ENCODE measurements at regions not wholly inside any gene's neighbourhood (a gene's known extent, or its start where the extent isn't known, plus 50 kb on each side); places are given as distances from the start of the nearest gene placed in this dataset.
A peak's percentile ranks its signal among the peaks of the same experiment; 100 is the strongest.

DNA sequence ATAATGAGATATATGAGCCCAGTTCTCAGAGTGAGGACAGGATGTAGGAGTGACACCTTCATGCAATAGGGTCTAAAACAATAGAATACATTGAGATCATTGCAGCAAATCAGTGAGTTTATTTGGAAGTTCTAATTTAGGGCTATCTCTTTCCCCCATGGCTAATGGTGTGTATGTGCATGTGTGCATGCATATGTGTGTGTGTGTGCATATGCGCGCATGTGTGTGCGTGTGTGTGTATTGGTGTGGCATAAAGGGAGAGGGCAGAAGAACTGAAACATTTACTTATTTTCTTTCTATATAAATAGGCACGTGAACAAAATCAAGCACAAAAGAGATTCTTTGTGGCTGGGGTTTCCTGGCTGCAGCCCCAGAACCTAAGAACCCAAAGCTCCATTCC, 115.7 kb upstream of the VEPH1 start:
- DNase-seq, result no peak

DNA sequence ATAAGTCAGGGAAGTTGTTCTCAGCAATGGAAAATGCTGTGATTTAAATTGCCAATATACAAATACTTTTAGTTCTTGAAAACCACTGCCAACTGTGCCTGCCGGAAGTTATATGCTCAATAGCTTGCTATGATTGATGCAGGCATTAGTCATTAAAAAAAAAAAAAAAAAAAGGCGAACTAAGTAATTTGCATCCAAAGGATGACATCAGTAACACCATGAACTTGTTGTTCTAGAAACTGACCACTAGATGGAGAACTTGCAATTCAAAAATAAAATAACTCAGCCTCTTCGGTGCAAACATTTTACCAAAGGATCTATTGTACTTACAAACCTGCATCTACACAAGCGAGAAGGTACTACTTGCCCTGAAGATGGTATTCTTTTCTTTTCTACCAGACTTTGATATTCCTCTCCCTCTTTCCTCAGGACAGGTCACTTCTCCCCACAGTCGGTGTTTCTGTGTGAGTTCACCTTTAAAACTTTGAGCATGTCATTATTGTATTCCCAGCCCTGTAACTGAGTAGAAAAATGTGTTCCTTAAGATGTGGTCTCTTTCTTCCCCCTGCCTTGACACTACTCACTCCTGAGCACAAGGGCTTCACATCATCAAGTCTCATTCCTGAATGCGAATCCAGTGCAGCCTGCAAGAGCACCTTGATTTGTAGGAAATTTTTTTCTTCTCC, 115.0 kb upstream of the VEPH1 start:
- peak; percentile 30 to 83 (median 60) for DNase-seq

DNA sequence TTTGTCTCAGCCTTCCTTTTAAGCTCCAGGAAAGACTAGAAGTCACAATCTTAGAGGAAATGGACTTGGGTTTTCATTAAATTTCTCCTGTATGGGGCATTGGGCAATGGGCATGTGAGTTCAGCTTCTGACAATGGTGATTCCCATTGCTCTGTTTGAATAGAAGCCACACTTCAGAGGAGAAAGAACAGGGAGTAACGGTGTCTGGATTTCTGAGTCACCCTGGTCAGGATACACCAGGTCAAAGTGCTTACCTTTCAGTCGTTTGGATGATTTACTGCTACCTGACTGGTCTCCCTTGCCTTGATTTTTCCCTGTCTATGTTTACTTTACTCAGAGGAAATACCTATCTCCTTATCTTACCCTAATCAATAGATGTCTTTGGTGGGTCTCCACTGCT, 111.7 kb upstream of the VEPH1 start:
- no peak for DNase-seq

DNA sequence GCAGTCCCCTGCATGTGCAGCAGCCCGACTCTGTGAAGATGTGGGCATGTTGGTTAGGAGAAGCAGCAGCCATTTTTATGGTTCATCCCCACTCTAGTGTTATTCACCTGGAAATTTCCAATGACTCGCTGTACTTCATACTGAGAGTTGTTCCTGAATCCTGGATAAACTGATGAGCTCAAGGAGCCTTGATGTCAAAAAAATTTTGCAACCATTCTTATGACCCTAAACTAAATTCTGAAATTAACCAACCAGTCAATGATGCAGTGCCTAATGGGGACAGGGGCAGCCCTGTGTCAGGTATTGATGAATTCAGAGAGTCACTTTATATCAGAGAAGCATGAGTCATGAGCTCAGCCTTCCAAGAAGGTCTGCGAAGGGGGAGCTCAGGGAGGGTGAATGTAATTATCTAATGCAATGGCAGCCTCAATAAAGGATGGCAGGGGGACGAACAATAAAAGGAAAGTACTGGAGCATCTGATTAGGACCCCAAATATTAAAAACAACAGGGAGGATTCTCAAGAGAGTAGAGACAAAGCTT, 108.4 kb upstream of the VEPH1 start:
- DNase-seq, result no peak

DNA sequence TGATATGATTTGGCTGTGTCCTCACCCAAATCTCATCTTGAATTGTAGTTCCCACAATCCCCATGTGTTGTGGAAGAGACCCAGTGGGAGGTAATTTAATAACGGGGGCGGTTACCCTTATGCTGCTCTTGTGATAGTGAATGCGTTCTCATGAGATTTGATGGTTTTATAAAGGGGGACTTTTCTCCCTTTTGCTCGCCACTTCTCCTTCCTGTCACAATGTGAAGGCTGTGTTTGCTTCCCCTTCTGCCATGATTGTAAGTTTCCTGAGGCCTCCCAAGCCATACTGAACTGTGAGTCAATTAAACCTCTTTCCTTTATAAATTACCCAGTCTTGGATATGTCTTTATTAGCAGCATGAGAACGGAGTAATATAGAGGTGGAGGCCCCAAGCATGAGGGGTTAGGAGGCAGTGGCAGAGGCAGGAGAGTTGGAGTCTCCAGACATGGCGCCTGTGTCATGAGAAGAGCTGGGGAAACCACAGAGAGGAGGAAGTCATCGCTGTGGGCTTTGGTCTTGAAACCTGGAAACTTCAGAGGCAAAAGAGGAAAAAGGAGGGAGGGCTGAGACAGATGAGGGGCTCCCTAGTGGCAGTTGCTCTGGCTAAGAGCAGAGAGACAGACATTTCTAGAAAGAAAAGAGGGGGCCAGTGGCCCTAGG, 107.8 kb upstream of the VEPH1 start:
- DNase-seq, result peak in 3 of 4 experiments; percentile 20 to 28 (median 26)

DNA sequence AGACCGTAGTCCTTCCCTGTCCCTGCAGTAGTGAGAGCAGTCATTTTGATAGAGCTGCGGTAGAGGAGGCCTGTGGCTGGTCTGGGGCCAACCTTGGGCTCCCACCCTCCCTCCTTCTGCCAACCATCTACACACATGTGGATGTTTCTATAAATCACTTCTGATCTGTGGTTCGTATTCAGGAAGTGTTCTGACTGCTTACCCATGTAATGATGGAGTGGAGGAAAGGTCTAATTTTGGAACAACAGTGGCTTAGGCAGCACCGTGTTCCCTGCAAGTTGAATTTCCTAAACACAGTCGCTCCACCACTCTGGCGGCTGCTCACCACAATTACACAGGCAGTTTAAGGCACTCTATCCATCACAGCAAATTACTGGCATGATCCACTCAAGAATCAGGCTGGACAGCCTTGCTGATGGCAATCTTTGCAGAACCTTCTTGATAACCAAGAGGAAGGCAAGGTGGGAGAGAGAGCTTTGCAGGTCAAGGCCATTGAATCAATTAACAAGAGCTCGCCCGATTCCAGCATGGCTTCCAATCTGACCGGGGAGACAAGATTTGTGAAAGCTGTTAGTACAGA, 104.7 kb upstream of the VEPH1 start:
- no peak for DNase-seq

DNA sequence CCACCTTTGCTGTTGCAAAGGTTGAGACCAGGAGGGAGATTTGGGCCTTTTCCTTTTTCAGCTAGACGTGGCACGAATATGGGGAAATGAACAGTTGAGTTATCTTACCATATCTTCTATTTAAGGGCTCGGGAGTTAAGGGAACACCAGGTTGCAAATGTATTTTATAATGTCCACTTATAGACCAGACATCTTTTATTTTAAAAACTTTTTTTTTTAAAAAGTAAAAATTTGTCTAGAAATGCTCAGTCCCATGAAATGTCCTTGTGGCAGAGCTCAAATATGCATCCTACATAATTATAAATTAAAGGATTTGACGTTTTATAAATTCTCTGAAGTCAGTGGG, 103.6 kb upstream of the VEPH1 start:
- no peak for DNase-seq

DNA sequence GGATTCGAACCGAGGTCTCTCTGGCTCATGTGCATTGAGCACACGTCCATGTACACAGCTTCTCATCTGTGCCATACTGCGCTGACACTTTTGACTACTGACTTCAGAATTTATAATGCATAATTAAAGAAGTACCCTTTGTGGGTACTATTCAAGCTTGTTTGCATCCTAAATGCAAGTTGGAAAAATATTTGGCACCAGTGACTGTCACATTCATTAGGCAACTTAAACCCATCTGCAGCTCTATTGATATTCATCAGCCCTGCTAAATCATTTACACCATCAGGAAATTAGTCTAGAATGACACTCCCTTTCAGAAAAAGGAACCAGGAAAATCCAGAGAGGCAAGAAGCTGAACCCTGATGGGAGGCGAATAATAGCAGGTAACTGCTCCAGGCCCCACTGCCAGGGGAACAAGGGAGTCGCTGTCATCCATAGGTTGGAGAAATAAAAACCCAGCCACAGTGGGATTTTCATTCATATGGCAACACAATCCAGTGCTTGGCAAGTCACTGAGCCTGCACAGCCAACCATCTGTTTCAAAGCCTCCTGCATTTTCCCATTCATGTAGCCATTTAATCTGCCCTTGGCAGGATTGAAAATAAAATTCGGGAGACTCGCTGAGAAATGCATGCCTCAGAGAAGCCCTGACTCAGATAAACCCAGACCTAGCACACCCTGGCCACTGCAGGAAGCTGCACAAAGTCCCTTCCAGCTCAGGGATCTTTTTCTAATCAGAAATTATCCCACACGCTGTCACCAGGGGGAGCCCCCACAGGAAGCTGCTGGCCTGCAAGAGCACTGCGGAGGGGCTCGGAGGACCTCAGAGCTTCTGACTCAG, 103.0 kb upstream of the VEPH1 start:
- DNase-seq, result peak; percentile 50 to 72 (median 62)

DNA sequence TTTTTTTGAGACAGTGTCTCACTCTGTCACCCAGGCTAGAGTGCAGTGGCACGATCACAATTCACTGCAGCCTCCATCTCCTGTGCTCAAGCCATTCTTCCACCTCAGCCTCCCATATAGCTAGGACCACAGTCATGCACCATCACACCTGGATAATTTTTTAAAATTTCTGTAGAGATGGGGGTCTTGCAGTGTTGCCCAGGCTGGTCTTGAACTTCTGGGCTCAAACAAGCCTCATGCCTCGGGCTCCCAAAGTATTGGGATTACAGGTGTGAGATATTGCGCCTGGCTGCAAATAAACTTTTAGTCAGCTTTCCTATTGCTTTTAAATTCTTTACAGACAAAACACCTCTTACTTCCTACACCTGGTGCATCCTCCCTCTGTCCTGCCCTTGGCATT, 102.1 kb upstream of the VEPH1 start:
- DNase-seq, result no peak

DNA sequence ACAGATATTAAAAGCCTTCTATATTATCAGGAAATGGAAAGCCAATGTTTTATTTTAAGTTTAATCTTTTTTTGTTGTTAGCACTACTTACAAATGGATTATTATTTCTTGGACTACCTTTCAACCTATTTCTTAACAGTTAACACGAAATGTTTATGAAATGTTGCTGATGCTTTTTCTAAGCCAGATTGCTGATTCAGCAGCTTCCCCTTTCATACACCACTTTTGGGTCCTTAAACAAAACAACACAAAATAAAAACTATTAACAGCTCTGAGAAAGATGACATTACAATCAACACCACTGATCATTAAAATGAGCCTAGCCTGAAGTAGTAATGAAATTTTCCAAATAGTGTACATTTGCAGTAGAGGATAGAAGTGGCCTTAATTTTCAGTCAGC, 99.2 kb upstream of the VEPH1 start:
- peak in 1 of 4 experiments; percentile 7 for DNase-seq

DNA sequence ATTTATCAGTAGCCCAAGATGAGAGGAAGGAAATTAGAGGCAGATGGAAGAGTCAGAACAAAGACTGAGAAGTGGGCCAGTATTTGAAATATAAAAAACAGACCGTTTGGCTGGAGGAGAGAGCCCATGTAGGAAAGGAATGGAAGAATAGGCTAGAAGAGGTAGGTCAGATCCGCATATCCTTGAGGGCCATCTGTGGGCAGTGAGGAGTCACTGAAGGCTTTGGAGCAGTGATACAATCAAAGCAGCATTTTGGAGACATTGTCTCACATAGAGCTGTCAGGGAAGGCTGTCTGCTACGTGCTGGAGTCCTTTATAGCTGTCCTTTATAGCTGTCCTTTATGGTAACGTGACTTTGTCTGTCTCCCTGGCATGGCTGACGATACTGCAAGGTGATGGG, 92.0 kb upstream of the VEPH1 start:
- DNase-seq, result no peak

DNA sequence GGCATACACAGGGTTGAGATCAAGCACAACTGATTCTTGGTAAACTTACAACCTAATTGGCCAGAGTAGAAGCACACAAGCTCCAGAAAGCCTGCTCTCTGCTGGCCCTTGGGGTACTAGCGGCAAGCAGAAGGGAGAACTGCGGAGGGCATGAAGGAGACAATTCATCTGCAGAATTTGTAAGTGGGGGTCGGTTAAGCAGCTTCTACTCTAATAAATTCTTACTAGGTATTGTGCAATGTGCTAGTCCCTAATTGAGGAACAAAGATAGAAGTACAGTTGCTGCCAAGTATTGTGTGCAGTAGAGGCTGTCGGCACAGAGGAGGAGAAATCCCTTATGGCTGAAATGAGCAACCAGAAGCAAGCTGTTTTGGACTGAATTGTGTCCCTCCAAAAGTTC, 91.2 kb upstream of the VEPH1 start:
- DNase-seq, result peak in 3 of 4 experiments; percentile 4 to 31 (median 5)

DNA sequence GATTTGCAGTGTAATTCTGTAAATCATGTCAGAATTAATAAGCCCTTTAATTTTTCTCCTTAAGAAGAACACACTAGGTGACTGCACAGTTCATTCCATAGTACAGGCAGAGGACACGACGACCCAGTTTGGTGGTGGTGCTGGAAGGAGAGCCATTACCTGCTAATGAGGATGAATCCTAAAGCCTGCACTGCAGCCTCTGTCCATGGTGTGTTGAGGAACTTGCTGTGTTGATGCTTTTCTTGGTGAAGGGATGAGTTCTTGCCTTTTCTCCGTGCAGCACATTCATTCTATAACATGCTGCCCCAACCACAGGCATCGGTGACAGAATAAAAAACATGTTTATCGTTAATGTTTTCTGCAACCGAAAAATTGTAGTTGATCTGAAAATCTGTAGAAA, 89.6 kb upstream of the VEPH1 start:
- DNase-seq, result no peak

DNA sequence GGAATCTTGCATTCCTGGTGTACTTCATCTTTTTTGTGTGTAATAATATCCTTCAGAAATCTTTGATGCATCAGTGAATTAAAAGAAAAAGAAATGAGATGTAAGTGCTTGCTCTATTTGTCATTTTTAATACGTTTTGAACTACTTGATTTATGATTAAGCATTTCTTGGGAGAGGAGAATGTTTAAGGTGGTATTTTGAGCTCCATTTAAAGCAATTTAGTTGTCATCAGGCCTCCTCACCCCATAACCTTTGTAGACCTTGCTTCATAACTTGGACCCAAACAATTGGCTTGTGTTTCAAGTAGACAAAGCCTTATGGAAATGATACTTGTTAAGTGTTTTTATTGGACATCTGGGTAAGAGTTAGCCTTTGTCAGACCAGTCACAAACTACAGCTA, 87.1 kb upstream of the VEPH1 start:
- DNase-seq, result no peak

DNA sequence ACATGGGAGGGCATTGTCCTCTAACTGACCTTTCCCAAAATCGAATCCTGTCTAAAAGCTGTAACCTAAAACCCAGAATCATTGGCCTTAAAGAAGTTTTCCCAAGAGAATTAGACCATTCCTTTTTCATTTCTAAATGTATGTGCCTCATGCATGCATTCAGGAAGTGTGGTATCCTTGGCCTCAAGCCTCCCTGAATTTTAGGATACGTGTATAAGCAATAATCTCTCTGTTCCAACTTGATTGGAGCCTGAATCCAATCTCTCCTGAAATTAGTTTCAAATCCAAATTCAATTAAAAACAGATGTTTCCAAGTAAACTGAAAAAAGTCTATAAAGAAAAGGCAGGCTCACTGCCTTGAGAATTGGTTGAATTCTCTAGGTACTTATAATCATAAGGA, 86.0 kb upstream of the VEPH1 start:
- DNase-seq, result no peak

DNA sequence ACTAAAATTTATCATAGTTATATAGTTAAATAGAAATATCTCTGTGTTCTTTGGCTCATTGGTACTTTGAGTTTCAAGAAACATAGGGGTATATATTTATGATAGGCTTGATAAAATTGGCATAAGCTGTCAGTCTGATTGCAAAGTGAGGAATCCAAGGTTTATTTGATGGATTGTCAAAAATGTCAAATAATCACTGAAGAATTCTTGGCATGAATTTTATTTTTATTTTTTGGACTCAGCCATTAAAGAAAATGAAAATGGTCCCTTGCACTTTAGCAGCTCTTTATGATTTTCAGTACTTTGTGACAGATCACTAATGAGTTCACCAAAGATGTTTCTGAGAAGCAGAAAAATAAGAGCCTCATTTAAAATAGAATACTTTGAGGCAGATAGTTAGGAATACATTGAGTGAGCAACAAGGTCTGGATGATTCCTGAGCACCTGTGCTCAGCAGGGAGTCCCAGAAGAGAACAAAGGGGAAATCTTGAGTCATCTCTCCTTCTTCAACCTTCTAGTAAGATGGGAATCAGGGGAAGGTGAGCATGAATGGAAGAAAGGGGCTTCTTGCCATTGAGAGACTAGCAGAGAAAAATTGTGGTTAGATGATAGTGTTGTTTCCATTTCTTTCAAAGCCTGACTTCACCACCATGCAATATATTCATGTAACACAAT, 85.3 kb upstream of the VEPH1 start:
- DNase-seq, result no peak

DNA sequence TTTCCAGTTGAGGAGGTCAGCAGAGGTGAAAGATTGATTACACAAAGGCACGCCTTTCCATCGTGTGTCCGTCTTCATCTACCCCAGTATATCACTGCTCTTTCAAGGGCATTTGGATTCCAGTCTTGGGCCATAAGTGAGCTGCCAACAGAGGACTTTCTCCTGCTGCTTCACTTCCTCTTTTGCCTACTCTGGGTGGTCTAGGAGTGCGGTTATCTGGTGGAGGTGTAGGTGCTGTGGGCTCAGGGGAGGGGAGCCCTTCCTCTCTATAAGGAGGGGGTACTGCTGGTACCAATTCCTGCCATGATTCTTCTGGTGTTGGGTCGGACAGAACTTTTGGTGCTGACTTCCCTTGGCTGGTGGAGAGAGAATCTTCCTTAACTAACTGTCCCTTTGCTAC, 83.1 kb upstream of the VEPH1 start:
- no peak for DNase-seq

DNA sequence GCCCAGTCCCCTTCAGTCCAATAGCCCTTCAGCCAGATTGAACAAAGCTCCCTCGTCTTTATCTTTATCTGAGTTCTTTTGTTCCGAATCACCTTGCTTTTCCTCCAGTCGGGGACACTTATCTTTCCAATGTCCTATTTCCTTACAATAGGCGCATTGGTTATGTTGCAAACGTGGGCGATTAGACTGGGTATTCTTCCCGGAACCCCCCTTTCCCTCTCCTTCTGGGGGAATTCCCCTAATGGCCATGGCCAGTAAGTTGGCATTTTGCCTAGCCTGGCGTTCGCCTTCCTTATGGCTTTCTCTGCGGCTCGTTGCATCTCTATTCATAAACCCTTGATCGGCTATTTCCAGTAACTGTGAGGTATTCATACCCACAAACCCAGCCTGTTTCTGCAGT, 82.2 kb upstream of the VEPH1 start:
- no peak for DNase-seq

DNA sequence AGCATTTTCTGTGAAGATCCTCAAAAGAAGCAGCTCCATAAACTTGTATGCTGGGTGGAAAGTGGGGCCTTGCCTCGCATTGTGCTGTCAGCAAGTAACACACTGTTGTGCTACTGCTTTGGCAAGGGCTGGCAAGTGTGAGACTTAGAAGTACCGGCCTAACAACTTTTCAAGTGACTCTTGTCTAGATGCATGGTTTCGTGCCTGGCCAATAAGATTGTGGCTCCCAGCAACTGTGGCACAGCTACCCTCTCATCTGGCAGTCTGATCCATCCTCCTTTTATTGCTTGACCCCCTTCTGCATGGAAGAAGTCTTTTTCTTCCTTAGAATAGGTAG, 79.4 kb upstream of the VEPH1 start:
- no peak for DNase-seq

DNA sequence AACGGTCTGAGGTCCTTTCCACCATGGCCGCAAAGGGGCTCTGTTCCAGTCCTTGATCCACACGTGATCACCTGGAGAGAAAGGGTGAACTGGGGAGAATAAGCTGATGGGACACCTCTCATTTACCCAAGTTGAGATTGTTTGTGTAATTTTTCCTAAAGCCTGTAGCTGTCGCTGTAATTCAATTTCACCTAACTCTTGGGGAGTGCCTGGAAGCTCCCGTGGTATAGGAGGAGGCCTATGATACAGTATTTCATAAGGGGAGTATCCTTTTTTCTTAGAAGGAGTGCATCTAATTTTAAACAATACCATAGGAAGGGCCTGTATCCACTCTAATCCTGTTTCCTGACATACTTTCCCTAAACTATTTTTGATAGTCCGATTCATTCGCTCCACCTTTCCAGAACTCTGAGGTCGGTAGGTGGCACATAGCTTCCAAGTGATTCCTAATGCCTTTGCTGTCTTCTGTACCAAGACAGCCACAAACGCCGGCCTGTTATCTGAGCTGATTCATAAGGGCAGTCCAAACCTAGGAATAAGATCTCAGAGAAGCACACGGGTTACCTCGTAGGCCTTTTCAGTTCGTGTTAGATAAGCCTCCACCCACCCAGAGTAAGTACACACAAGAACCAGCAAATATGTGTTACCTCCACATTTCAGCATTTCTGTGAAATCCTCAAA, 78.9 kb upstream of the VEPH1 start:
- peak in 1 of 4 experiments; percentile 18 for DNase-seq

DNA sequence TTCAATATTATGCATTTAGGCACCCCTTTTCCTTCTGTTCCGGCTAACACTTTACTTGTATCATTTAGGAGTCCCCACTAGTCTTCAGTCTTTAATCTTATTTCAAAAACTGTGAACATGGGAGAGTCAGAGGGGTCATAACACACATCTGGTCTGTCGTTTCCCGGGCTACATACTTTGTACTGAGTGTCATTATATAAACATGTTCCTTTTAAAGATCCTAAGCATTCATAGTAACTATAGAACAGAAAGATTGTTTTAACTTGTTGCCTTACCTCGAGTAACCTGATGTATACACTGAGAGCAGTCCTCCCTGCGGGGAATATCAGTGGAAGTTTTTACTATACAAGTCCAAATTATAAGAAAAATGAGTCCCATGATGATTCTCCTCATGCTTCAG, 78.2 kb upstream of the VEPH1 start:
- no peak for DNase-seq

DNA sequence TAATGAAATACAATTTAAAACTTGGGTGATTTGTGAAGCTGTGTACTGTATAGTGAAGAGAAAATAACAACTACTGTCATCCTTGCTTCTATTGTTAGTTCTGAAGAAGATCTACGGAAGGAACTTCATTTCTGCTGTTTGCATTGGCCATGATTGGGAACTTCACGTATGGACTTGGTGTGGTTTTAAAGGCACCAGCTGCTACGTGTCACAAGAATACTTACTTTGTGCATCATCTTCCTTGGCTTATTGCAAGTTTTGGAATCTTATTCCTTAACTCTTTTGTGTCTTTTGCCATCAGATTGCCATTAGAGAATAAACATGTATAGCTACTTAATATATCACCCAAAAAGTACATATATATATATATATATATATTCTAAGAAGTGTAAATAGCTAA, 75.0 kb upstream of the VEPH1 start:
- DNase-seq, result no peak
